Panc1 (cell line): ENCODE measurements at regions not wholly inside any gene's neighbourhood (a gene's known extent, or its start where the extent isn't known, plus 50 kb on each side); places are given as distances from the start of the nearest gene placed in this dataset.

Experiments used
- ATAC-seq: fragments of 200-7000 bp; cut with Tn5 transposase; 2 replicates; pipeline ENCODE4 v1.9.1; 2020; ENCODE audit warnings: mild to moderate bottlenecking, moderate library complexity
- BruUV-seq: library from RNA; stranded (reverse); fragments of 400-500 nt; replicated peaks from 2 replicates; lab custom pipeline; 2021; lab: Mats Ljungman, UMichigan
- CTCF ChIA-PET: fragments of 300-600 bp; sonication (Branson Sonifier 250); formaldehyde crosslinking; loops from one replicate; lab custom pipeline; 2022; ENCODE audit warnings: antibody characterized with exemption; lab: Charles Lee
- POLR2A ChIA-PET: fragments of 300-600 bp; sonication (Branson Sonifier 250); formaldehyde crosslinking; loops from one replicate; lab custom pipeline; 2022; ENCODE audit warnings: antibody characterized with exemption; lab: Charles Lee
- DNase-seq: peaks from one replicate; pipeline ENCODE4 v3.0.0-alpha.2; 2010; ENCODE audit warnings: low read depth, low spot score
- H3K27ac ChIP-seq: 2 replicates; pipeline ENCODE4 v1.5.1; 2011; ENCODE audit warnings: mild to moderate bottlenecking, low read length, inconsistent platforms
- H3K27me3 ChIP-seq: fragments of 200-500 bp; sonication (Bioruptor generic); 2 replicates; pipeline ENCODE4 v1.6.0; 2014; ENCODE audit warnings: low read length, inconsistent platforms; ENCODE audit not compliant: control insufficient read depth, insufficient read depth
- H3K36me3 ChIP-seq: fragments of 200-500 bp; sonication (Bioruptor generic); 2 replicates; pipeline ENCODE4 v1.5.1; 2014; ENCODE audit warnings: inconsistent platforms, mild to moderate bottlenecking, low read length, moderate library complexity; ENCODE audit not compliant: control insufficient read depth, insufficient read depth
- H3K4me1 ChIP-seq: 2 replicates; pipeline ENCODE4 v1.5.1; 2011; ENCODE audit warnings: inconsistent platforms, mild to moderate bottlenecking, low read length, moderate library complexity; ENCODE audit not compliant: control insufficient read depth, insufficient read depth
- H3K4me3 ChIP-seq, 2 experiments: 2 replicates each; pipeline ENCODE4 v1.5.1; 2011 to 2012; ENCODE audit warnings: low read depth in 2 of 2, low read length in 2 of 2, mild to moderate bottlenecking in 2 of 2, inconsistent platforms in 1 of 2, moderate library complexity in 1 of 2
- H3K9me3 ChIP-seq: fragments of 200-500 bp; sonication (Bioruptor generic); 2 replicates; pipeline ENCODE4 v1.5.1; 2014; ENCODE audit warnings: low read depth, mild to moderate bottlenecking, inconsistent platforms, low read length, moderate library complexity; ENCODE audit not compliant: control insufficient read depth, insufficient read depth
- CTCF ChIP-seq: fragments of 450-650 bp; IDR thresholded peaks from 2 replicates; pipeline ENCODE4 v1.5.1; 2017; ENCODE audit warnings: mild to moderate bottlenecking
- POLR2AphosphoS5 ChIP-seq: IDR thresholded peaks from 2 replicates; pipeline ENCODE4 v1.6.1; 2012; ENCODE audit warnings: mild to moderate bottlenecking, low read depth, low read length, moderate library complexity
- REST ChIP-seq, 2 experiments: IDR thresholded peaks; 2 replicates each; pipeline ENCODE4 v1.6.1; 2011 to 2012; ENCODE audit warnings: low read depth in 2 of 2, control low read depth in 1 of 2, low read length in 1 of 2, mild to moderate bottlenecking in 1 of 2, moderate library complexity in 1 of 2; ENCODE audit not compliant: insufficient read depth in 1 of 2
- SIN3A ChIP-seq: IDR thresholded peaks from 2 replicates; pipeline ENCODE4 v1.6.1; 2012; ENCODE audit warnings: low read depth, mild to moderate bottlenecking, low read length, moderate library complexity, borderline replicate concordance; ENCODE audit not compliant: insufficient read depth
- TCF7L2 ChIP-seq: IDR thresholded peaks from 2 replicates; pipeline ENCODE4 v1.6.1; 2011; ENCODE audit warnings: mild to moderate bottlenecking, low read depth, low read length, inconsistent platforms
- in situ Hi-C: cut with HindIII; loops from 2 replicates; pipeline ENCODE4 v1.10.0; 2016; ENCODE audit warnings: low sequenced_read_pairs, low pct_unique_long_range_greater_than_20kb
- intact Hi-C: fragments of 100-400 bp; cut with micrococcal nuclease; formaldehyde crosslinking; loops from one replicate; pipeline ENCODE4 v1.10.0; 2022; ENCODE audit not compliant: unreplicated experiment

DNA sequence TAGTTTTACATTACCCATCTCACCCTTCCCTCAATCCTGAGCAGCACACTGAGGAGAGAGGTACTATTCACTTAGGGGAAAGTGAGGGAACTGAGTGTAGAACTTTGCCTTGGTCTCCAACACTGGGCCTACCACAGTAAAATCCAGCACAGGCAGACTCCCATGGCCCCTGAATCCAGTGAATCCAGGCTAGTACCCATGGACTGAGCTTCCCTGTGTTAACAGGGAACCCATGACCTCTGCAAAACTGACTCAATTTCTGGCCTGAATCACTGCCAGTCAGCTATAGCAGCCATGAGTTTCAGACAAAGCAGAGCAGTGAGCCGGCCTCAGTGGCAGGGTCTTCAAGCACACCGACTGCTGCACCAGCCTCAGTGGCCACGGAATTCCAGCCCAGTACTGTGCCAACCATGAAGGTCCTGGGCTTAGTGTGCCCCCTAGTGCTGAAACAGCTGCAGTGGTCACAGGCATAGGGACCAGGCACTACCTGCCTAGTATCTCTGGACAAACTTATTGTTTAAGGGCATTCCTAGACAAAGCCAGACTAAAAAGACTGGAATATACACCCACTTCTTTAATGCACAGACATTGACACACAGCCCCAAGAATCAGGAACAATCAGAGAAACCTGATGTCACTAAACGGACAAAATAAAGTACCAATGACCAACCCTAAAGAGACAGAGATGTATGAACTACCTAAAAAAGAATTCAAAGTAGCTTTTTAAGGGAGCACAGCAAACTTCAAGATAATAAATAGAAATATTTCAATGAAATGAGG, 127.4 kb upstream of the RPL34 start:
- TF ChIP-seq CTCF (no peak), SIN3A (no peak), REST (IDR thresholded peaks at IDR 0.05; ENCODE audit: insufficient read depth in 1 of 2, low read depth in 2 of 2, low read length in 1 of 2) (no peak), POLR2AphosphoS5 (no peak), TCF7L2 (no peak)
- Histone ChIP-seq H3K4me1 (no peaks in the 10 kb centered on the region), H3K9me3 (no peaks in the 10 kb centered on the region), H3K27ac (no peak overlapping the region), H3K4me3 (no peak overlapping the region), H3K36me3 (no peaks in the 10 kb centered on the region), H3K27me3 (no peaks in the 10 kb centered on the region)
- BruUV-seq: no TSS peak
- CTCF ChIA-PET: no interaction called here
- intact Hi-C loops: no loop called here
- no peak for ATAC-seq
- POLR2A ChIA-PET: no interaction called here
- in situ Hi-C loops: no loop called here
- DNase-seq: no peak

DNA sequence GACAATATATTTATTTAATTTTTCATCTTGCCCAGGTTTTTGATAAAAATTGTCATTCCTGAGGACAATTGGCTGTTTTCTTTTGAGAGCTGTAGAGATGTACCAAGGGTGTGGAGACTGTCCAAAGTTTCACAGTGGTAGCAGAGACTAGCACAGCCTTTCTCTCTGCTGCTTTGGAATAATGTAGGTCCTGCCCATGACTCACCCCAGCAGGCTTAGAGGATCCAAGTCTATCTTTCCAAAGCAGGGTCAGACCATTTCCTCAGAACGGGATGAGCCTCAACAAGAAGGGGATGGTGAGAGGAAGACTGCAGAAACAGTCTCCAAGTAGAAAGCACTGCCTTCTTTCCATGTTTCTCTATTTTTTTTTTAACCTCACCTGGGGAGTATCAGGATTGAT, 131.5 kb upstream of the RPL34 start:
- H3K27ac ChIP-seq: no peak overlapping the region
- TF ChIP-seq CTCF (no peak), SIN3A (no peak), POLR2AphosphoS5 (no peak), TCF7L2 (no peak), REST (IDR thresholded peaks at IDR 0.05; ENCODE audit: insufficient read depth in 1 of 2, low read depth in 2 of 2, low read length in 1 of 2) (no peak)
- H3K4me1 ChIP-seq: no peaks in the 10 kb centered on the region
- ChIA-PET CTCF (no interaction called here), POLR2A (no interaction called here)
- no peaks in the 10 kb centered on the region for H3K36me3 ChIP-seq
- DNase-seq (no peak), ATAC-seq (no peak)
- intact Hi-C loops (no loop called here), in situ Hi-C loops (no loop called here)
- H3K9me3 ChIP-seq: no peaks in the 10 kb centered on the region
- H3K27me3 ChIP-seq: no peaks in the 10 kb centered on the region
- H3K4me3 ChIP-seq: no peak overlapping the region
- BruUV-seq: no TSS peak
